ENCODE measurements at regions not wholly inside any gene's neighbourhood (a gene's known extent, or its start where the extent isn't known, plus 50 kb on each side); places are given as distances from the start of the nearest gene placed in this dataset.
"Not testable (repeated sequence)": the region's sequence is repeated elsewhere in the genome, so short reads cannot be mapped to it uniquely, and the experiment has no call there.

DNA sequence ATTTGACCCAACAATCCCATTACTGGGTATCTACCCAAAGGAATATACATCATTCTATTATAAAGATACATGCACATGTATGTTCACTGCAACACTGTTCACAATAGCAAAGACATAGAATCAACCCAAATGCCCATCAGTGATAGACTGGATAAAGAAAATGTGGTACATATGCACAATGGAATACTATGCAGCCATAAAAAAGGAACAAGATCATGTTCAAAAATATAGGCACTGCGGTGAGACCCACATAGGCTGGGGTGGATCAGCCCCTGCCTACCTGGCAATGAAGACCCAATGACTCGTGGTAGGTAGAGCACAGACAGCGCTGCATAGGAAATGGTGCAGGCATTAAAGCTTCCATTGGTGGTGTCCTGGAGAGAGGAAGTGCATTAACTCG, 88.6 kb upstream of the NFIL3 start:
- DNase-seq (ENCODE audit: low read depth, low spot score) = not testable (repeated sequence)

DNA sequence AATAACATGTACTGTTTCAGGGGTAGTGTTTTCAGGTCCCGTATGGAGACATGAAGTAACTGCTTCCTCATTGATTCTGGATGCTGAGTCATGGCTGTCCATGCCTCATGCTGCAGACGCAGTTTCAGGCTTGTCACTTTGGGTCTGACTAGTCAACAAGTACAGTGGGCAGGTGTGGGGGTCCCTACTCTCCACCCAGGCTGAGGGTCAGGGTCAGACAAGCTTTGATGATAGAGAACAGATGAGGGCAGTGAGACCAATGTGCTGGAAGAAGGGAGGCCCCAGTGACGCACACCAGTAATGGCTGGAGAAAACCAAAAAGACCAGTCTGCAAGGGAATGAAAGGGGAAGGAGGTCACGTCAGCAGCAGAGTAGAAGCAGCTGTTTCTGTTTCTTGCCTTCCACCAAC, 80.0 kb upstream of the NFIL3 start:
- DNase-seq (ENCODE audit: low read depth, low spot score) = no peak

DNA sequence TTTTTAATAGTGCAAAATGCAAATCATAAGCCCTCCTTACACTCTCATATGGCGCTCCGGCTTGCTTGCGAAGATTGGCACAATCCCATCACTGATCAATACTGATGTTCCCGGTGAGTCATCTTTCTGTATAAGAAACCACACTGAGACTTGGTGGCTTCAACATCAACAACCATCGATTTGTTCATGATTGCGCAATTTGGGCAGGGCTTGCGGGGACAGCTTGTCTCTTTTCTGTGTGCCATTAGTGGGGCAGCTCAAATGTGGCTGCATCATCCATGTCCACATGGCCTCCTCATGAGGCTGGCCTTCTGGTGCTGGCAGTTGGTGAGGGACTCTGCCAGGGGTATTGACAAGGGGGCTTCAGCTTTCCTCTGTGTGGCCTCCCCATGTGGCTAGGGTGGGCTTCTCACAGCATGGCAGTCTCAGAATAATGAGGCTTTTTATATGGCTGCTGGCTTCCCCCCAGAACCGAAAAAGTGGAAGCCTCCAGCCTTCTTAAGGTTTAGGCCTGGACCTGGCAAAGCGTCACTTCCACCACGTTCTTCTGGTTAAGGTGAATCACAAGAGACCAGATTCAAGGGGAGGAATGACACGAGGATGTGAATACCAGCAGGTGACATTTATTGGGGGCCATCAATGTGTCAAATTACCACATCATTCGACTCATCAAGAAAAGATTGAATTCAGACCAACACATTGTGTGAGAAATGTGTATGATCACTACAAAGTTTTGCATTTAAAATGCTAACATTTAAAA, 79.5 kb upstream of the NFIL3 start:
- DNase-seq (ENCODE audit: low read depth, low spot score) = no peak

DNA sequence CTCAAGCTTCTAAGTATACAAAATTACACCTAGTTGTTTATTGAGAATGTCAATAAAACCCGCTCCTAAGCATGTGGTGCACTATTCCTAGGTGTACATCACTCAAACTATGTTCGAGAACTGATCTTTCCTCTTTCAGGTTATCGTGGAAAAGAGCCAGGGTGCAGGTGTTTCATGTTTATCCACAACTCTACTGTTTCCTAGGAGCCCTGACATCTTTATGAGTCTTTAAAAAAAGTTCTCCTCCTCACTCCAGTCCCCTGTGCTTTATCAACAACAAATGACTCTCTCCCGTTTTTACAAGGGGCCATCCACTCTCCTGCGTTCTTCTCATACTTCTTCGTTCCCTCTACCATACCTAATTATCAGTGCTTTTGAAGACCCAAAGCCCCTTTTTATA, 78.8 kb upstream of the NFIL3 start:
- DNase-seq (ENCODE audit: low read depth, low spot score) = no peak

DNA sequence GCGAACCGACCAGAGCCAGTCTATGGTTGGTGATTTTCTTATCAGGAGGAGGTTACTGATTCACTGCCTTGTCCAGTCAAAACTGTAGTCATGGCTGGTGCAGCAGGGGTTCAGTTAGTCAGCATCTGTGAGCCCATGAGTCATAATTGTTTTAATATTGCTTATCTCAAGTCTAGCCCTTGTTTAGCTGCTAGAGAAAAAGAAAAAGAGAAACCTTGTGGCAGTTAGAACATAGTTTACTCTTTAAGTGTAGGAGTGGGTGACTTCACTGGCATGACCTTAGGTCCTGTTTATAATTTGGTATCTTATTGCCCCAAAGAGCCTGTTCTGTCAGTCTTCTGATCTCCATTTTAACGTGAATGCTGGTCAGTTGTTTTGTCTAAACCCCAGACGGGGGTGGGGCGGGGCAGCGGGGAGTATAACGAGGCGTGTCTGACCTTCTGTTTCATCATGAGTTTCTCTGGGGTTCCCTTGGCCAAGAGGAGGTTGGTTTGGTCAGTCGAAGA, 76.9 kb upstream of the NFIL3 start:
- DNase-seq (ENCODE audit: low read depth, low spot score) = no peak

DNA sequence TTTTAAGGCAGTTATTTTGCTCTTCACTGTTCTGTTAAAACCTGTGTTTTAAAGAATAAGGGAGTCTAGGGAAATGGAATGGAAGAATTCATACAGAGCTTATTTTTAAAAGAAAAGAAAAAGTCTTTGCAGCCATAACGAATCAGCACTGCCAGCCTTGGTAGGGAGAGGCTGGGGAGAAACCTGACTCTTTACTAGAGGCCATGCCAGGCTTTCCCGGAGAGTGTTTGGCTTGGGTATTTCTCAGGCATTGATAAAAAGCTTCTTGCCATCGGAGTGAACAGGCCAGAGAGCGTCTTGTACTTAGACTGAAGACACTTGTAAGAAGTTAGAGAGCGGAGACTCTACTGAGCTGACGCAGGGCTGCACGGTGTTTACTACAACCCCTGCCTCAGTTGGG, 72.7 kb upstream of the NFIL3 start:
- no peak for DNase-seq (ENCODE audit: low read depth, low spot score)

DNA sequence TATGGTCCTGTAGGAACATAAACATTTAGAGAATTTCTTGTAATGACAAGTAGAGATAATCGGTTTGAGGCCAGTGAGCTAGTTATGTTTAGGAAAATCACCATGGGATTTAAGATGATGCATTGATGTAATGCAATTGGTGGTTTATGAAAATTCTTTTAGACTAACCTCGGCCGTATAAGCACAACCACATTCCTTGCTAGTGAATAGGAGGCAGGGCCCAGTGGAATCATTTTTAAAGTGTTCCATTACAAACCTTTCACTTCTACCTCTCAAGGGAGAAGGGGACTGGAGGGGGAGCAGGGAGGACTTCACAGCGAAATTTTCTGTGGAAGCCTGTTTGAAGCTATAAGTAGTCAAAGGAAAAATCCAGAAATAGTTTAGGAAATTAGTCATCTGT, 71.8 kb upstream of the NFIL3 start:
- DNase-seq (ENCODE audit: low read depth, low spot score) = no peak

DNA sequence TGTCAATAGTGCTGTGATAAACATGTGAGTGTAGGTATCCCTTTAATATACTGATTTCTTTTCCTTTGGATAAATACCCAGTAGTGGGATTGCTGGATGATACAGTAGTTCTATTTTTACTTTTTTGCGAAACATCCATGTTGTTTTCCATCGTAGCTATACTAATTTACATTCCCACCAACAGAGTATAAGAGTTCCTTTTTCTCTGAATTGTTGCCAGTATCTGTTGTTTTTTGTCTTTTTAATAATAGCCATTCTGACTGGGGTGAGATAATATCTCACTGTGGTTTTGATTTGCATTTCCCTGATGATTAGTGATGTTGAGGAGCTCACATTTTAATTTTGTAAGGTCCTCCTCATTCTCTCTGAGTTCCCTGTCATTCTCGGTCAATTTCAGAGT, 71.1 kb upstream of the NFIL3 start:
- DNase-seq (ENCODE audit: low read depth, low spot score) = no peak

DNA sequence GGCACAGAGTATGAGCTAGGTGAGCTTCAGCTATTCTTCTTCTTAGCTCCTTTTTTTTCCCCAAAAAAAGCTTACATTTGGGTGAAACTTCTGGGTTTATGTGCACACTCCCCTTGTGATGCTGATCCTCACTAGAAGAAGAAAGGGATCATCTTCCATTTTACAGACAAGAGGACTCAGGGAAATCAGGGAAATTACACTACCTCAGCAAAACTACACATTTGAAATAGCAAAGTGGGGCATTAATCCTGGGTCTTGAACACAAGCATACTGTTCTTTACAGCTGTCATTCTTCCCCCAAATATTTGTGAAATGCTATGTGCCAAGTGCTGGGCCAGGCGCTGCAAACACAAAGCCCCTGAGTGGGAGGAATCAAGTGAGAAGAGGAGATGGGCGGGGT, 68.6 kb upstream of the NFIL3 start:
- DNase-seq (ENCODE audit: low read depth, low spot score) = no peak

DNA sequence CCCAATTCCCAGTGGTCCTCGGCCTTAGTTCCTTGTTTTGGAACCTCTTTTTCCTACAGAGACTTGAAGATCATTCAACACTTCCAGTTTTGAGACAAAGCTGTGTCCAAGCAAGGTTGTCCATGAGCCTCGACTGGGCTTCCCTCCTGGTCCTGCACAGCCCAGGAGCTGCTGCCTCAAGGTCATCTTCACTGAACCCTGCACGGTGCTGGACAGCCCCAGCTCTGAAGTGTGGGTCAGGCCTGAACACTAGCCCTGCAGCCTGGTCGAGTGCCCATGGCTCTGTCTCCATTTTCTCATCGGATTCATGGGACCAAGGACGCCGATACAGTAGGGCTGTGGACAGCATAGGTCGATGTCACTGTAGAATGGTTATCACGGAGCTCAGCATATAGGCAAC, 68.0 kb upstream of the NFIL3 start:
- no peak for DNase-seq (ENCODE audit: low read depth, low spot score)

DNA sequence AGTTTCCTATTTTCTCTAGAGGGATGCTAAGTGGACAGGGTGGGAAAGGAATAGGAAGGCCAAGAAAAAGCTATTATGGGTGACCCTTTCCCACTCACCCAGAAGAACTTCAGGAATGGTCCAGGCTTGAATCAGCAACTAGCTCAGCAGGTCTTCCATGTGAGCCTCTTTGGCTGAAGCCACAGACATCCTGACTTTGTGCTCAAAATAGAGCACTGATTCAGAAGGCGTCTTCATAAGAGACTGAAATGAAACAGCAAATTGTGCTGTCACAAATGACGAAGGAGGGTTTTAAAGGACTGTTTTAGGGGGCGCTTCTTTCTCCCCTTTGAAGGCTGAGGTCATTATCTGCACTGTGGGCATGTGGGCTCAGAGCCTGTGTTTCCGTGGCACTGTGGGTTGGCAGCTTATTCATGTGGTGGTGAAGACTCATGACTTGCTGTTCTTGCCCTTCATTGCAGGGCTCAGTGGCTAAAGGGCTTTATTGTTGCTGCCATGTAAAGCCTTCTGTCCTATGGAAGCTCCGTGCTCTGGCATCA, 65.8 kb upstream of the NFIL3 start:
- peak; percentile 60 for DNase-seq (ENCODE audit: low read depth, low spot score)

DNA sequence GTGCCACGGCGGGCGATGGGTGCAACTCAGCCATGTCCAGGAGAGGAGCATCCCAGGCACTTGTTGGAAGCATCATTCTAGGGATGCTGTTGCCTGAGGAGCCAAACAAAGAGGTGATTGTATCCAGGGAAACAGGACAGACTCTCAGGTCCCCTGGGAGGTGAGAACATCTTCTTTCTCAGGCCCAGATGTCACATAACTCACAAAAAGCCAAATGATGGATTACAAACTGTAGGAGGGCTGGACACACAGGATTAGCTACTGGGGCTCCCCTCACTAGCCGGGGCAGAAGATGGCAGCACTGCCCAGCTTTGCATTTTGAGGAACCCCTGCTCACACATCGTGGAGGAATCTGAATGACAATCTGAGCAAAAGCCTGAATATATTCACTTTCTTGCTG, 64.7 kb upstream of the NFIL3 start:
- DNase-seq (ENCODE audit: low read depth, low spot score) = no peak

DNA sequence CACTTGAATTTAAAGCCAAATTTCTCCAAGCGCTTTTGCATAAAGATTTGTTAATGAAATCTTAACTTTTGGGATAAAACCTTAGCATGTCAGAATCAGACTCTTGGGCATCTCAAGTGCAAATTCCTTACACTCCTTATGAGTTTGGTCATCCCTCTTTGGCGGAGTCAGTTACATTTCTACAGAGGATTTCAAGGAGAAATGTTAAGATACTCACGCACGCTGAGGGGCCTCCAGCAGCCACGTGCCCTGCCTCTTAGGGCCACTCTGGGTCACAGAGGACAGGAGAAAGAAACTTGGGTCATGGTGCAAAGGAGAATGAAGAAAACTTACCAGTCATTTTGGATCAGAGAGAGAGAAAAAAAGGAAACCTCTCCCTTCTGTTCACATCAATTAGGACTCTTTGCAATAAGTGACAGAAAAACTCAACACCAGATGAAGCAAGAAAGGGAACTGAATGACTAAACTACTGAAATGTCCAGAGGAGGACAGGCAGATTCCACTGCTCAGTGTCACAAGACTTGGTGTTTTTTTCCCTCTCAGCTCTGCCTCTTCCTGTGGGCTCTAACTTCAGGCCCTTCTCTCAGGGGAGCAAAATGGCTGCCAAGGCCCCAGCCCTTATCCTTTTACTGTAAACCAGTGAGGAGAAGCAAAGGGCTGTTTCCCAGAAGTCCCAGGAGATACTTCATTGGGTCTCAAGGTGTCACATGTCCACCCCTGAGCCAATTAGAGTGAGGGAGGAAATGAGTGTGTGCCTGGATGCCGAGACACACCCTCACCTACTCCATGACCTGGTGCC, 63.3 kb upstream of the NFIL3 start:
- DNase-seq (ENCODE audit: low read depth, low spot score) = no peak

DNA sequence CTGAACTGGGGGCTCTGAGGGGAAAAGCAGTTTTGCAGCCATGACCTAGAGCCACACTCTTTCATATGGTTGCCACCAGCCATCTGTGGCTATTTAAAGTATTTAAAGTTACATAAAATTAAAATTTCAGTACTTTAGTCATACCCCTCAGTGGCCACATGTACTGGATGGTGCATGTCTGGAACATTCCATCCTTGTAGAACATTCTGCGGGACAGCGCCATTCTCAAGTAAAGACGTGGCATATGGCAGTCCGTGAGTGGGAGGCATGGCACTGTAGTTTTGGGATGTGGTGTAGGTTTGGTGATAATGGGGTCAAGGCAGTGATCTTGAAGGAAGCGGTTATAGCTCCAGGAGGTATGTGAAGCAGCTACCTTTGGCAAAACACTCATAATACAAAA, 61.4 kb upstream of the NFIL3 start:
- no peak for DNase-seq (ENCODE audit: low read depth, low spot score)

DNA sequence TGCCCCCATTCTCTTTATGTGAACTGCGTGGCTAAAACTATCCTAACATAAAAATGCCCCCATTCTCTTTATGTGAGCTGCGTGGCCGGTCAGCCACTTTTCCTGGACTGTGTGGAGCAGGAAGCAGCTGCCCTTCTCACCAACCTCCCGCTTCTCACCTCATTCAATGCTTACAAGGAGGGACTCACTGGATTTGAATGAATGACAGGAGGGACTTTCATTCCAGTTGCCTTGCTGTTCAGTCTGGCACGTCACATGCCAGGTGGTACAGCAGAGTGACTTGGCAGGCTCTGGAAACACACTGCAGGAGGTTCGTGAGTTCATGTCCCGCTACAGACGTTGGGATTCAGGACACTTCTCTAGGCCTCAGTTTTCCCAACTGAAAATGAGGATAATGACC, 60.2 kb upstream of the NFIL3 start:
- no peak for DNase-seq (ENCODE audit: low read depth, low spot score)

DNA sequence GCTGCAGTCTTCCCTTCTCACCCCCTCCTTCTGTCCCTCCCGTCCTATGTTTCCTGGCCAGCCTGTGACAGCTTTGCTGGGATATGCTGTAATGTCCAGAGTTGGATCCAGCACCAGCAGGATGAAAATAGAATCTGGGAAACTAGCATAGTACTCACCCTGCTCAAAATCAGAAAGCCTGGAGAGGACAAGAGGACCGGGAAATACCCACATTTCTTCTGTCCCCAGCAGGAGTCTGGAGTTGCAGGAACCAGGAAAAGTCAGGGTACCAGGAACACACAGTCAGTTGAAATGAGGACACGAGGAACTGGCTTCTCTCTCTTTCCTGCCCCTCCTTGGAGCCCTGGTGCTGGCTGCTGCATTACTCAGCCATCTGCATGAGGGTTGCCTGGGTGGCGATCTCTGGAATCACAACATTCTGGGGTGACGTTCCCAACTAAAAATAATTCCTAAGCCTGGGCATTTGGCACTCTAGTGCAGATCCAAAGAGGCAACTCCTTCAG, 59.6 kb upstream of the NFIL3 start:
- DNase-seq (ENCODE audit: low read depth, low spot score) = no peak

DNA sequence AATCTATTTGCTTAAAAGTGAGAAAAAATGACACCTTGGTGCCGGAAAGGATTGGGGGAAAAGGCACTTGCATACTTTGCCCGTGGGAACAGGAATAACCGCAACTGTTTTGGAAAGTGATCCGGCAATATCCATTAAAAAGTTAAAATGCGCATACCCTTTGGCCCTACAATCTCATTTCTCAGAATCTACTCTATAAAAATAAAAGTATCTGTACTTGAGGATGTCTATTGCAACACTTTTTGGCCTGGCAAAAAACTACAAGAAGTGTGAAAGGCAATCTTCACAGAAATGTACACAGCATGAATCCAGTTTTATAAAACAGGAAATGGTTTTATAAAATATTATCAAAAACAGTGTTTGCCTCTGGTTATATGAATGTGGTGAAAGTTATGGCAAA, 58.3 kb upstream of the NFIL3 start:
- no peak for DNase-seq (ENCODE audit: low read depth, low spot score)

DNA sequence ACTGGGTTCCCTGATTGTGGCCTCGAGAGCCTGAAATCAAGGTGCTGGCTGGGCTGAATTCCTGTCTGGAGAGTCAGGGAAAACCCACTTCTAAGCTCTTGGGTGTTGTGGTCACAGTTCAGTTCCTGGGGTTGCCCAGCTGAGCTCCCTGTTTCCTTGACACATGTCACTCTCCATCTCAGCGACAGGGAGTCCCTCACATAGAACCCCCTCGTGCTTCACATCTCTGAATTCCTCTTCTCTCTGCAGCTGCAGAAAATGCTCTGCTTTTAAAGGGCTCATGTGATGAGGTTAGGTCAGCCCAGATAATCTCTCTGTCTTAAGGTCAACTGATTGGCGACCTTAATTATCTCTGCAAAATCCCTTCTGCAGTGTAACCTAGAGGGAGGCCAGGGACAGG, 53.5 kb upstream of the NFIL3 start:
- no peak for DNase-seq (ENCODE audit: low read depth, low spot score)

DNA sequence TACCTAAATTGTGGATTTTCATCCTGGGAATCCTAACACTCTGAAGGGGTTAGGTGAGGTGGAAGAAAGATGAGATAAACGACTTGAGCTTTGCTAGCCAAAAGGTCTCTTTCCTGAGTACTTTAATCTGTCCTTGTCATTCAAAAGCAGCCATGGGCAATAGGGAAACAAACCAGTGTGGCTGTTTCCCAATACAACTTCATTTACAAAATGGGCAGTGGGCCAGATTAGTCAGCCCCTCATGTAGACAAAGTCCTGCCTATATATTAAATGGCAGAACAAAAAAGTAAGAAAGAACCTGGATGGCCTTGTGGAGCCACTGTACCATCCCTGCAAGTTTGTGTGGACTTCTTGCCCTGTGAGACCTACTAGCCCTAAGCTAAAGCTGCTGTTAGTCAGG, 51.0 kb upstream of the NFIL3 start:
- DNase-seq (ENCODE audit: low read depth, low spot score) = no peak
